Ascending aorta (tissue), 2 donors: ENCODE measurements at regions not wholly inside any gene's neighbourhood (a gene's known extent, or its start where the extent isn't known, plus 50 kb on each side); places are given as distances from the start of the nearest gene placed in this dataset.

Experiments
- DNase-seq, 2 donors: peaks; one replicate each; pipeline ENCODE4 v3.0.0-alpha.2; 2019; ENCODE audit warnings: low spot score in 2 of 2
- H3K27ac ChIP-seq, 2 donors: fragments of 200-600 bp; sonication (generic); one replicate each; pipeline ENCODE4 v1.5.1; 2016 to 2017; ENCODE audit warnings: mild to moderate bottlenecking in 1 of 2
- H3K27me3 ChIP-seq: fragments of 200-600 bp; sonication (generic); one replicate; pipeline ENCODE4 v1.5.1; 2017
- H3K36me3 ChIP-seq, 2 donors: fragments of 200-600 bp; sonication (generic); one replicate each; pipeline ENCODE4 v1.5.1; 2016
- H3K4me1 ChIP-seq, 2 donors: fragments of 200-600 bp; sonication (generic); one replicate each; pipeline ENCODE4 v1.5.1; 2016 to 2017; ENCODE audit warnings: mild to moderate bottlenecking in 1 of 2
- H3K4me3 ChIP-seq, 2 donors: fragments of 200-600 bp; sonication (generic); one replicate each; pipeline ENCODE4 v1.5.1; 2016 to 2017; ENCODE audit warnings: mild to moderate bottlenecking in 1 of 2
- H3K9me3 ChIP-seq, 2 donors: fragments of 200-600 bp; sonication (generic); one replicate each; pipeline ENCODE4 v1.5.1; 2016
- CTCF ChIP-seq, 3 experiments: fragments of 200-600 bp in 2 of 3; fragments of 450-650 bp in 1 of 3; sonication (generic) in 2 of 3; IDR thresholded peaks; one replicate each; pipeline ENCODE4 v1.5.1; 2016 to 2019; ENCODE audit warnings: antibody characterized with exemption in 3 of 3, mild to moderate bottlenecking in 1 of 3, moderate library complexity in 1 of 3
- intact Hi-C: fragments of 100-400 bp; cut with DNase I; formaldehyde crosslinking; loops from one replicate; pipeline ENCODE4 v1.15.1; 2023

- H3K36me3 ChIP-seq, result no peaks in the 10 kb centered on the region
- H3K9me3 ChIP-seq, result no peaks in the 10 kb centered on the region
- no peak overlapping the region for H3K4me3 ChIP-seq
- H3K27ac ChIP-seq, result no peak overlapping the region
- DNase-seq, result no peak
- H3K4me1 ChIP-seq, result peaks cover 0 to under 1% of the 10 kb centered on the region in 2 donors
- intact Hi-C loops, result no loop called here
- no peaks in the 10 kb centered on the region for H3K27me3 ChIP-seq
- no peak for TF ChIP-seq CTCF (IDR thresholded peaks at IDR 0.05)
Measured at GRCh38 chr6:6851059-6851948, 256.5 kb upstream of the RREB1 start.

- Histone ChIP-seq H3K9me3 (no peaks in the 10 kb centered on the region), H3K4me3 (no peak overlapping the region), H3K27me3 (no peaks in the 10 kb centered on the region), H3K4me1 (peaks cover 0 to 4% of the 10 kb centered on the region in 2 donors), H3K36me3 (no peaks in the 10 kb centered on the region), H3K27ac (no peak overlapping the region)
- intact Hi-C loops, result no loop called here
- TF ChIP-seq CTCF (IDR thresholded peaks at IDR 0.05), result no peak
- DNase-seq, result no peak
Measured at GRCh38 chr6:6851949-6852261, 255.9 kb upstream of the RREB1 start.

- no peaks in the 10 kb centered on the region for H3K9me3 ChIP-seq
- H3K4me3 ChIP-seq, result no peak overlapping the region
- H3K36me3 ChIP-seq, result no peaks in the 10 kb centered on the region
- H3K4me1 ChIP-seq, result peaks cover 0 to 4% of the 10 kb centered on the region in 2 donors
- intact Hi-C loops, result no loop called here
- DNase-seq, result peak; percentile 28 to 75
- no peaks in the 10 kb centered on the region for H3K27me3 ChIP-seq
- no peak for TF ChIP-seq CTCF (IDR thresholded peaks at IDR 0.05)
- no peak overlapping the region for H3K27ac ChIP-seq
Measured at GRCh38 chr6:6856538-6857523, 250.9 kb upstream of the RREB1 start.

GRCh38 chr6:6857528-6857927, 250.2 kb upstream of the RREB1 start:
- Histone ChIP-seq H3K4me1 (peaks cover 0 to 4% of the 10 kb centered on the region in 2 donors), H3K27ac (no peak overlapping the region), H3K36me3 (no peaks in the 10 kb centered on the region), H3K9me3 (no peaks in the 10 kb centered on the region), H3K27me3 (no peaks in the 10 kb centered on the region), H3K4me3 (no peak overlapping the region)
- intact Hi-C loops, result no loop called here
- no peak for DNase-seq
- no peak for TF ChIP-seq CTCF (IDR thresholded peaks at IDR 0.05)

GRCh38 chr6:6858533-6858982, 249.2 kb upstream of the RREB1 start:
- H3K27ac ChIP-seq, result no peak overlapping the region
- H3K27me3 ChIP-seq, result no peaks in the 10 kb centered on the region

More at GRCh38 chr6:6858533-6858982, 249.2 kb upstream of the RREB1 start:
- no peak for TF ChIP-seq CTCF (IDR thresholded peaks at IDR 0.05)
- intact Hi-C loops, result no loop called here
- no peaks in the 10 kb centered on the region for H3K9me3 ChIP-seq
- H3K36me3 ChIP-seq, result no peaks in the 10 kb centered on the region
- H3K4me3 ChIP-seq, result no peak overlapping the region
- DNase-seq, result no peak
- peaks cover 0 to 4% of the 10 kb centered on the region in 2 donors for H3K4me1 ChIP-seq
